H9 (cell line): ENCODE measurements at regions not wholly inside any gene's neighbourhood (a gene's known extent, or its start where the extent isn't known, plus 50 kb on each side); places are given as distances from the start of the nearest gene placed in this dataset.

Experiments used
- DNase-seq: peaks from one replicate; pipeline ENCODE4 v3.0.0-alpha.2; 2017
- H2AFZ ChIP-seq: one replicate; pipeline ENCODE4 v1.6.1; 2013; ENCODE audit warnings: mild to moderate bottlenecking, low read length, control low read depth, moderate library complexity
- H2AK5ac ChIP-seq: 2 replicates; pipeline ENCODE4 v1.6.1; 2013; ENCODE audit warnings: low read length, control low read depth, mixed read lengths; ENCODE audit not compliant: insufficient read length
- H2BK120ac ChIP-seq: one replicate; pipeline ENCODE4 v1.6.1; 2013; ENCODE audit warnings: low read depth, mild to moderate bottlenecking, low read length, control low read depth, inconsistent platforms; ENCODE audit not compliant: poor library complexity, severe bottlenecking
- H2BK12ac ChIP-seq: 2 replicates; pipeline ENCODE4 v1.6.1; 2013; ENCODE audit warnings: low read length, control low read depth, mixed read lengths, low read depth; ENCODE audit not compliant: insufficient read length
- H2BK15ac ChIP-seq: 2 replicates; pipeline ENCODE4 v1.6.1; 2013; ENCODE audit warnings: low read depth, low read length, control low read depth
- H2BK20ac ChIP-seq: one replicate; pipeline ENCODE4 v1.6.1; 2013; ENCODE audit warnings: low read depth, mild to moderate bottlenecking, low read length, control low read depth, inconsistent platforms; ENCODE audit not compliant: poor library complexity, severe bottlenecking
- H2BK5ac ChIP-seq: 2 replicates; pipeline ENCODE4 v1.6.1; 2013; ENCODE audit warnings: low read length, control low read depth, mixed read lengths; ENCODE audit not compliant: insufficient read length
- H3K14ac ChIP-seq: 2 replicates; pipeline ENCODE4 v1.6.1; 2013; ENCODE audit warnings: low read length, control low read depth; ENCODE audit not compliant: insufficient read depth
- H3K18ac ChIP-seq: 2 replicates; pipeline ENCODE4 v1.6.1; 2013; ENCODE audit warnings: low read depth, mild to moderate bottlenecking, mixed read lengths, low read length, control low read depth; ENCODE audit not compliant: insufficient read length
- H3K23ac ChIP-seq: 2 replicates; pipeline ENCODE4 v1.6.1; 2013; ENCODE audit warnings: low read length, control low read depth, mixed read lengths, low read depth; ENCODE audit not compliant: insufficient read length
- H3K23me2 ChIP-seq: 2 replicates; pipeline ENCODE4 v1.6.1; 2013; ENCODE audit warnings: low read depth, mild to moderate bottlenecking, mixed read lengths, low read length, control low read depth; ENCODE audit not compliant: insufficient read length, poor library complexity, severe bottlenecking
- H3K27ac ChIP-seq: 2 replicates; pipeline ENCODE4 v1.5.1; 2013; ENCODE audit warnings: low read length, control low read depth, mixed read lengths, low read depth; ENCODE audit not compliant: insufficient read length
- H3K27me3 ChIP-seq: 2 replicates; pipeline ENCODE4 v1.6.1; 2013; ENCODE audit warnings: low read length, control low read depth, inconsistent platforms; ENCODE audit not compliant: insufficient read depth
- H3K4ac ChIP-seq: 2 replicates; pipeline ENCODE4 v1.6.1; 2013; ENCODE audit warnings: low read depth, mild to moderate bottlenecking, control low read depth, inconsistent platforms, low read length, moderate library complexity
- H3K4me1 ChIP-seq: 2 replicates; pipeline ENCODE4 v1.6.1; 2013; ENCODE audit warnings: low read length, control low read depth, inconsistent platforms; ENCODE audit not compliant: insufficient read depth
- H3K4me2 ChIP-seq: 2 replicates; pipeline ENCODE4 v1.6.1; 2013; ENCODE audit warnings: low read length, control low read depth, mixed read lengths; ENCODE audit not compliant: insufficient read length, insufficient read depth
- H3K56ac ChIP-seq: 2 replicates; pipeline ENCODE4 v1.6.1; 2013; ENCODE audit warnings: low read depth, mild to moderate bottlenecking, mixed read lengths, low read length, control low read depth; ENCODE audit not compliant: insufficient read length
- H3K79me1 ChIP-seq: 2 replicates; pipeline ENCODE4 v1.6.1; 2013; ENCODE audit warnings: low read depth, mild to moderate bottlenecking, moderate library complexity, low read length, control low read depth, inconsistent platforms; ENCODE audit not compliant: insufficient read depth, poor library complexity, severe bottlenecking
- H3K79me2 ChIP-seq: 2 replicates; pipeline ENCODE4 v1.6.1; 2013; ENCODE audit warnings: low read length, control low read depth, inconsistent platforms; ENCODE audit not compliant: insufficient read depth
- H3K9ac ChIP-seq: 2 replicates; pipeline ENCODE4 v1.6.1; 2013; ENCODE audit warnings: low read length, control low read depth, mixed read lengths; ENCODE audit not compliant: insufficient read length; ENCODE audit errors: extremely low read depth
- H3K9me3 ChIP-seq: one replicate; pipeline ENCODE4 v1.6.1; 2013; ENCODE audit warnings: low read depth, low read length, inconsistent platforms; ENCODE audit not compliant: control insufficient read depth
- H3T11ph ChIP-seq: one replicate; pipeline ENCODE4 v1.6.1; 2013; ENCODE audit warnings: mild to moderate bottlenecking, low read length, control low read depth, inconsistent platforms
- H4K20me1 ChIP-seq: one replicate; pipeline ENCODE4 v1.6.1; 2013; ENCODE audit not compliant: control insufficient read depth, insufficient read length, insufficient read depth
- H4K5ac ChIP-seq: 2 replicates; pipeline ENCODE4 v1.6.1; 2013; ENCODE audit warnings: low read depth, mild to moderate bottlenecking, mixed read lengths, low read length, control low read depth; ENCODE audit not compliant: insufficient read length
- H4K8ac ChIP-seq: replicated peaks from 2 replicates; pipeline ENCODE4 v1.6.1; 2013; ENCODE audit warnings: low read length, control low read depth, mixed read lengths, low read depth; ENCODE audit not compliant: insufficient read length
- H4K91ac ChIP-seq: 2 replicates; pipeline ENCODE4 v1.6.1; 2013; ENCODE audit warnings: low read depth, mild to moderate bottlenecking, moderate library complexity, mixed read lengths, low read length, control low read depth; ENCODE audit not compliant: insufficient read length
- H3K27ac Mint-ChIP-seq, 3 experiments: 2 replicates in 2 of 3; 3 replicates in 1 of 3; pipeline ENCODE4 v1.8.0; 2020 to 2021; ENCODE audit warnings: mixed read lengths in 3 of 3, mild to moderate bottlenecking in 1 of 3, moderate library complexity in 1 of 3
- H3K27me3 Mint-ChIP-seq: 2 replicates; pipeline ENCODE4 v1.8.0; 2021; ENCODE audit warnings: low read depth, mild to moderate bottlenecking, moderate library complexity, mixed read lengths
- H3K36me3 Mint-ChIP-seq, 3 experiments: 2 replicates in 2 of 3; 3 replicates in 1 of 3; pipeline ENCODE4 v1.8.0; 2020 to 2021; ENCODE audit warnings: low read depth in 3 of 3, mixed read lengths in 3 of 3; ENCODE audit not compliant: insufficient read depth in 1 of 3
- H3K4me1 Mint-ChIP-seq, 2 experiments: 2 replicates each; pipeline ENCODE4 v1.8.0; 2020; ENCODE audit warnings: mixed read lengths in 2 of 2
- H3K4me3 Mint-ChIP-seq, 2 experiments: 2 replicates in 1 of 2; 3 replicates in 1 of 2; pipeline ENCODE4 v1.8.0; 2020 to 2021; ENCODE audit warnings: mild to moderate bottlenecking in 2 of 2, mixed read lengths in 2 of 2, moderate library complexity in 1 of 2
- H3K9me3 Mint-ChIP-seq, 2 experiments: 2 replicates in 1 of 2; 3 replicates in 1 of 2; pipeline ENCODE4 v1.8.0; 2020; ENCODE audit warnings: mild to moderate bottlenecking in 2 of 2, mixed read lengths in 2 of 2, moderate library complexity in 1 of 2
- CTCF ChIP-seq: fragments of 200-600 bp; sonication (generic); conservative IDR thresholded peaks from 3 replicates; pipeline ENCODE4 v1.8.0; 2021; ENCODE audit warnings: antibody characterized with exemption, mild to moderate bottlenecking
- WGBS: extraction: QIAGEN DNeasy Blood & Tissue Kit; methylation state at CpG from one replicate; pipeline ENCODE4 v1.1.7; 2013; ENCODE audit warnings: missing lambda C conversion rate, low lambda C conversion rate, mixed read lengths; ENCODE audit not compliant: insufficient read length; ENCODE audit errors: extremely low coverage; 5-methylcytosine and 5-hydroxymethylcytosine counted together

DNA sequence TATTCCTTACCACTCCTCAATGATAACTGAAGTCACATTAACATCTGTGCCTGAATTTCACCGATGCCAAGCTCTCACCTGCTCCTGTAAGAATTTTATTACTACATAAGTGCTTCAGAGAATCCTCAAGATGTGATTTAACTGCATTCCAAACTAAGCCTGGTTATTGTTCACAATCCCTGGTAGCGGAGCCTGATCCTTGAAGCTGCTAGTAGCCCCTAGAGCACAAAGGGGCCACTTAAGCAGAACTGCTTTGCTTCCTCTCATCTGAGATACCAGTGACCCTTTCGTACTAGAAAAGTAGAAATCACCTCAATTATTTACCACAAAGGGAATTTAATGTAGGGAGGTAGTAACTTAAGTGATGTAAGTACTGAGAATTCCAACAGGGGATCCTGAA is 529.6 kb downstream of the CPS1 start:
- Histone ChIP-seq H2BK5ac (no peak overlapping the region), H3K23me2 (no peaks in the 10 kb centered on the region), H3K9me3 (no peaks in the 10 kb centered on the region), H3K23ac (no peak overlapping the region), H3K4ac (no peak overlapping the region), H4K20me1 (no peaks in the 10 kb centered on the region), H3K27me3 (no peaks in the 10 kb centered on the region), H3K79me1 (no peaks in the 10 kb centered on the region), H3K27ac (no peak overlapping the region), H3K18ac (no peak overlapping the region), H3K79me2 (no peaks in the 10 kb centered on the region), H4K91ac (no peak overlapping the region), H2BK15ac (no peak overlapping the region), H4K8ac (no peak overlapping the region), H3K4me1 (no peaks in the 10 kb centered on the region), H2AFZ (no peak overlapping the region), H2BK120ac (no peak overlapping the region), H3K9ac (no peak overlapping the region), H2BK20ac (no peak overlapping the region), H2AK5ac (no peak overlapping the region), H3K56ac (no peak overlapping the region), H3K14ac (no peak overlapping the region), H3K4me2 (no peak overlapping the region), H4K5ac (no peak overlapping the region), H2BK12ac (no peak overlapping the region), H3T11ph (no peak overlapping the region)
- no CpG with 5 or more reads among the region's 3 CpGs for WGBS
- no peaks in the 10 kb centered on the region; the same call in 1 of the 2 replicates for H3K27me3 Mint-ChIP-seq
- H3K36me3 Mint-ChIP-seq: no peaks in the 10 kb centered on the region
- H3K4me1 Mint-ChIP-seq: peaks cover 0 to 4% of the 10 kb centered on the region in 2 experiments; a peak in 1 of 4 replicates
- no peak overlapping the region; a peak in 1 of 7 replicates for H3K27ac Mint-ChIP-seq
- no peak overlapping the region for H3K4me3 Mint-ChIP-seq
- TF ChIP-seq CTCF: no peak
- no peaks in the 10 kb centered on the region for H3K9me3 Mint-ChIP-seq
- DNase-seq: no peak
